Muscle of back (tissue), 3 donors: ENCODE measurements at regions not wholly inside any gene's neighbourhood (a gene's known extent, or its start where the extent isn't known, plus 50 kb on each side); places are given as distances from the start of the nearest gene placed in this dataset.
"Not testable (repeated sequence)": the region's sequence is repeated elsewhere in the genome, so short reads cannot be mapped to it uniquely, and the experiment has no call there.

Source experiments
- DNase-seq, 3 donors: peaks; one replicate each; pipeline versions ENCODE4 v3.0.0 to v3.0.0-alpha.2; 2013

- no peak for DNase-seq
These were observed 213.5 kb upstream of the NRIP1 start for GRCh38 chr21:15278279-15278678.

DNA sequence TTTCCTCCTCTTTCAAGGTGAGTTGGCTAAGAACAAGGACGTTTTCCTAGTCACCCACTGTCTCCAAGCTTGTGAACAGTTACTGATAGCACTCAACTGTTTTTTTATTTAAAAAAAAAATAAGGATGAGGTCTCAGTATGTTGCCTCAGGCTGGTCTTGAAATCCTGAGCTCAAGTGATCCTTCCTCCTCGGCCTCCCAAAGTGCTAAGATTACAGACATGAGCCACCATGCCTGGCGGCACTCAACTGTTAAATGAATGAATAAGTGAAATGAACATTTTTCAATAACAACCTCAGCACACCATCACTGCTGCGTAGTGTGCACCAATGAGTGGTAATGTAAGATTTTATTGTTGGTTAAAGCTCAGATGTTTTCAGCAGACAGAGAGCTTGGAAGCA lies 214.1 kb upstream of the NRIP1 start:
- no peak for DNase-seq

DNA sequence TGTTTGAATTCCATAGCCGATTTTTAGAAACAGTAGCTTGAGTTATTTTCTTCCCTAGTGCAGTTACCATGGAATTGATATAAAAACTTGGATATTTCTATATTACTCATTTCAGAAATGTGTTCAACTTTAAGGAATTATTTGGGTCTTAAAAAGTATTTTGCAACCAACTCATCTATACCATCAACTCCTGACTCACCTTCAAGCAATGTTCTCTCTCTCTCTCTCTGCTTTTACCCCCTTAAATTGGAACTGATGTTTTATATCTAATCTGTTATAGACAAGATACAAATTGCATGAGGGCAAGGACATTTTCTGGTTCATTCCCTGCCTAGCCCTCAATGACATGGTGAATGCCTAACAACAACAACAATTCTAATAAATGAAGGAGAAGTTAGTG lies 214.7 kb upstream of the NRIP1 start:
- DNase-seq, result no peak

DNA sequence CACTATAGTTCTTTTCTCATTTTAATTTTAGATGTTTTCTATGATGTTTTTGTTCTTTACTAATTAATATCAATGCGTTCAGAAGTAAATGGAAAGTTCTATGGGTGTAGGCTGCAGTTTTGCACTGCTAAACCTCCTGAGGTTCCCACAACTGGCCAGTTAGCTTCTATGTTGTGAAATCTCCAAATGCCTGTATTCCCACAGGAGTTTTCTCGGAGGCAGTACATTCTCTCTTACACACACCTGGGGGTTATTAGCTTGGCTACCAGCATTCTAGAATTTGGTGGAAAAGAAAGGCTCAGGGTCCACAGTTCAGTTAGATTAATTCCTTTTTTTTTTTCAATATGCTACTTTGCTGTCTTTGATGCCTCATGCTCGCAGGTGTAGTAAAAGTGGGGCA lies 216.9 kb upstream of the NRIP1 start:
- no peak for DNase-seq

DNA sequence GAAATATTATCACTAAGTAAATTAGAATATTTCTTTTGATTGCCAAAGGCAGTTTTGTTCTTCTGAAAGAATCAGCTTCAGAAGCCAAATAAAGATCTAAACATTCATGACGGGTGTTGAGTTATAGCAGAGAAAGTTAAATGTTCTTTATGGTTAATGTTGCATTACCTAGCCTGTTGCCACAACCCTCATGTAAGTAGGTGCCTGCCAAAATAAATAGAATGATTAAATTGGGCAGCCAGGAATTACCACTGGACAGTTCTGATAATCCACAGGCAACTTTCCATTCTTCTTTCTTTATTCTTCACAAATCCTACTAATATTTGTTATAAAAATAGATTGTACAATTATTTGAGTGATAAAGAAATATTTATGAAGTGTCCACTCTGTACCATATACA lies 217.9 kb upstream of the NRIP1 start:
- no peak for DNase-seq

DNA sequence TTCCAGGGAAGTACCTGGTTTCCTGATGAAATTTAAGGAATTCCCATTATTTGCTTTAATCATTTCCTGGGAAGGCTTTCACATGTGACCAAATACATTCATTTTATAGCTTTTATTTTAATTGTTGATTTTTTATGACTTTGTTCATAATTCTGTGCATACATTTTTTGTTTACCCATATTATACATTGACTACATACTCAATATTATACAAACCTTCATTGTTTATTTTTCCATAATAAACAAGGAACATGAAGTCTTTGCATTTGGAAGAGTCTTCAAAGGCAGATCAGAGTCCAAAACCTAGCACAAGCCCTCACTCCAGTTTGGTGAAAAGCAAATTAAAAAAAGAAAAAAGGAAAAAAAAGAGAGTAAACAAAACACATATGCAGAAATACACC lies 218.3 kb upstream of the NRIP1 start:
- no peak for DNase-seq

- no peak for DNase-seq
These were observed 219.0 kb upstream of the NRIP1 start for GRCh38 chr21:15283789-15284188.

- DNase-seq, result peak in 2 of 3 donors; percentile 20 to 59
These were observed 220.8 kb upstream of the NRIP1 start for GRCh38 chr21:15285556-15285955.

DNA sequence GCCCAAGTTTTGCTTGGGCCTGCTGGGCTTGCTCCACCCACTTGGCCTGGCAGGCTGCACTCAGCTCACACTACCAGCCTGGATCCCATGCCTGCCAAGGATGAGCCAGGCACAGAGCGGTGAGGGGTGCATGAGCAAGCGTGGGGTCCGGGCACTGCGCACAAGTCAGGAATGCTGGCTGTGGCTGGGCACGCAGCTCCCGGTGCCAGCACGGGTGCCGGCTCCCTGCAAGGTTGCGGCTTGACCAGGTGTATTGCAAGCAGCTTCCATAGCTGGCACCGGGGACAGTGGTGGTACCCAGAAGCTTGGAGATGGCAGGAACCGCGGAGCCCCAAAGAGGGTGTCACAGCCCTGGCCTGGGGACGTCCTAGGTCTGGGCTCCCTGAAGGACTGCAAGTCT lies 224.4 kb upstream of the NRIP1 start:
- no peak for DNase-seq

- peak; percentile 59 to 86 (median 67) for DNase-seq
These were observed 225.4 kb upstream of the NRIP1 start for GRCh38 chr21:15289896-15290841.

DNA sequence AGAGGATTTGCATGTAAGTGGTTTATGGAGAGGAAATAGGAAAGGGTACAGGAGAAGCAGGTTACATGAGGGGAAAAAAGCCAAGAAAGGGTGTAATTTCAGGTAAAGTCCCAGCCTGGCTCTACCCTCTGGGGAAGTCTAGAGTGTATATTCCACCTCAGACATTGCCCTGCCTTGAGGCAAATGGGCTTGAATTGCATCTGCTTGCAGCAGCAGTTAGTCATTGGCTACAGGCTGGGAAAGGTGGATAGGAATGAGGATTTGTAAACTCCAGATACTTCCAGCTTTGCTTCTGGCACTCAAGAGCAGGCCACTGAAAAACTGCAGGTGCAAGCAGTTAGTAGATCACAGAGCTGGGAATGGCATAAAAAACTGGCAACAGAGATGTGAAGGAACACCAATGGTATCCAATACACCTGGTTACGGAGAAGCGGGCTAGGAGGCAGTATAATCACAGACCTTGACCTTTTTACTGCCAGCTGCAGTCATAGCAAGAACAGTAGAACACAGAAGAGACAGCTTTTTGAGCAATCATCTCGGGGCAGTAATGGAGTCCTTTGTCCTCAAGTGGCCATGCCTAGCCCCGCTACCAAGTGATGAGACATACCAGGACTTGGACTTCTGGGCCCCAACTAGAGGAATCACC lies 226.9 kb upstream of the NRIP1 start:
- no peak for DNase-seq

GRCh38 chr21:15293240-15293639 lies 228.4 kb upstream of the NRIP1 start:
- peak; percentile 32 to 84 (median 63) for DNase-seq

GRCh38 chr21:15295875-15296274 lies 231.1 kb upstream of the NRIP1 start:
- no peak for DNase-seq

DNA sequence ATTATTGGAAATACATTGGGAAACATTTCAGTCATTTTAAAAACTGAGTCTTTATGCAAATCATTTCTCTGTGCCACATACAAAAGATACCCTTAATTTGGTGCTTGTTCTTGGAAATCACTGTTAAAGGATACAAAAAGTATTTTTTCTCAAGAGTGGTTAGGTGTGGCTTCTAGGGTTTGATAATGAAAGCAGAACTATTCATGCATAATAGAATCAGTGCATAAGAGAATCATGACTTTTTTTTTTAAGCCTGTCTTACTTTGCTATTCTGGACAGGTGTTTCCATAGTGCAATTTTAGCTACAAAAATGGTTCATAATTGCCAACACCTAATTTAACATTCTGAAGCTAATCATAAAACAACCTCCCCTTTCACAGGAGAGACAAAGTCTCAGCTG lies 233.0 kb upstream of the NRIP1 start:
- DNase-seq, result no peak

DNA sequence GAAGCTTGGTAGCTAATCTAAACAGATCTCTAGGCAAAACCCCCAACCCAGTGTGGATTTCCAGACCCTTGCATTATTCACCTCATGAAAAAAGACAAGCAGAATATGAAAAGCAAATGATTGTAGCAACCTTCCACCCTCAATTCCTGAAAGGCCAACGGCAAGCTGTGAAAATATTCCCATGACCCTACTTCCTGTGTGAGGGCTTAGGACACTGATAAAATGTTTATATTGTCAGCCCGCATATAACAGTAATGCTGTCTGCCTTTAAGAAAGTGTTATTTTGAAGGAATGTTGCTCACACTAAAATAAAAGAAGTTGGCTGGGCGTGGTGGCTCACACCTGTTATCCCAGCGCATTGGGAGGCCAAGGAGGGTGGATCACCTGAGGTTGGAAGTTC lies 233.5 kb upstream of the NRIP1 start:
- DNase-seq, result no peak

GRCh38 chr21:15298755-15299154 lies 234.0 kb upstream of the NRIP1 start:
- not testable (repeated sequence) for DNase-seq

DNA sequence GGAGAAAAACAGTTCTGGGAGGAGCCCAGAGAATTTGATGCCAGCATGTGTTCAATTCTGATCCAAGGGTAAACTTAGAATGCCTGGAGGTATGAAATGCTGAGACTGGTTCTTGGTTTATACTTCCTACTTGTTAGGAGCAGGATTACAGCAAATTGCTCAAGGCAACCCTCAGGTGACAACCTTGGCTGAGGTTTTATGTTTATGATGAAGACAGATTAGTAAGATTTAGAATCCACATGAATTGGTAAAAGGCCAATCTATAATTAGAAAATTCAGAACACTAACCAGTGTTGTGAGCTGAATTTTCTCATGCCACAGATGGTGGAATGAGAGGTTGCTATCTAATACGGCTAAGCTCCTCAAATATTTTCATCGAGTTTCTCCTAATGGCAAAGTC lies 235.3 kb upstream of the NRIP1 start:
- DNase-seq, result no peak

DNA sequence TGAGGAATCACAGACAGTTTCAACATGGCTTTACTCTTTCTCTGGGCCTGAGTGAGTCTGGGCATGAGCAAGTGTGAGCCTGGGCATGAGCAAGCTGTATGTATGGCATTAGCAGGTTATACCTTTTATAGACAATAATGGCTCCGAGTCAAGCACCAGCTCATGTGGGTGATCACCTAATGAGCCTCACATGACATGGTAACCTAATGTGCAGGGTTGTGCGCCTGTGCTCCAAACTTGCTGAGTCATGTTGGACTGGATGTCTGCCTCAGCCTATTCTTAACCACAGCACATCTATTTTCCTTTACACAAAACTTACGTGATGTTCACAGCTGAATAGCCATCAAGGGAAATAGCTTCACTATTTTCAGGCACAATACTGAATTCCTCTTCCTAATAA lies 236.2 kb upstream of the NRIP1 start:
- no peak for DNase-seq

DNA sequence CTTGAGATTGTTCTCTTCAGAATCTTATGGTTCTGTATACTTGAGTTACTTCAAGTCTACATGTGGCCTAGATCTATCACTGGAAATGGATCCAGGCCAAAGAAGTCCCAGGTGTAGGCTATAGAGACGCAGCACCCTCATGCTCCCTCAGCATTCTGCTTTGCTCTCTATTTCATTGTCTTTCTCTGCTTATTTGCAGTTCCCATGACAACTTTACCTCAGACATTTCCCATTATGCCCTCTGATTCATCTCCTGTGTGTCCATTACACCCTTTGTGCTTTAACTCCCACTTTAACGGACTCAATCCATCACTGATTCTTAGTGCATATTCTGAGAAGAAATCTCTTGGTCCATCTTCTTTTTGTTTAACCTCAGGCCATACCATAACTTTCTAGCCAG lies 236.9 kb upstream of the NRIP1 start:
- no peak for DNase-seq

DNA sequence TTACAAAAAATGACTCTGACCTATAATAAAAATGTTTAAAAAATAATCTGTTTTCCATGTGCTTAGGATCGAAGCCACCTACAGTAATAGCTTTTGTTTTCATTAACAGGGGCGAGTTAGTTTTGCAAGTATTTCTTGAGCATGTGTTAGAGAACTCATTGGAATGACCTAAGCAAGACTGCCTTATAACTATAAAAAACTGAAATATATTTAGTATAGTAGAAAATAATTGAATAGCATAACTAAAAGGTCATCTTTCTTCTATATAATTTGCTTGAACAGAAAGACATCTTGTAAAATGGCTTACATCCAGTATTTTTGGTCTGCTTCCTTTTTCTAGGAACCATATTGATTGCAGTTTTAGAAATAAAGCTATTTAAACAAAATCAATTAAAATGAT lies 241.5 kb upstream of the NRIP1 start:
- no peak for DNase-seq

DNA sequence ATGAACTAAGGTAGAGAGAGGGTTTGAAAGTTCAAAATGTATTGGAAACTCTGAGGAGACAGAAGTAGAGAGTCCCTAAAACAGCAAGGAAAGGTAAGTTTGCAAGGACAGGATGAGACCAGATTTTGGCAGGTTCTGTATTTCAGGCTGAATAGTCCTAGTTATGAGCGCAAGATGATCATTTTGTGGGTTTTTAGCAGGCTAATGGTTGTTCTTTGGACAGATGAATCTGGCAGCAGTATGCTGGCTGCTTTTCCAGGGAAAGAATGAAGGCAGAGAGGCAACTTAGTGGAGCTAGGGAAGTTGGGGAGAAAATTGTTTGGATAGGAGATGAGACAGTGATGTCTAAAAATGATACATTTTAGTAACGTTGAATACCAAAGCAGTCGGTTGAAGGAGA lies 243.5 kb upstream of the NRIP1 start:
- peak in 2 of 3 donors; percentile 24 to 36 for DNase-seq

GRCh38 chr21:15309022-15309590 lies 244.3 kb upstream of the NRIP1 start:
- DNase-seq, result no peak

- DNase-seq, result no peak
These were observed 244.9 kb upstream of the NRIP1 start for GRCh38 chr21:15309721-15310120.
